NT2/D1 (cell line): ENCODE measurements at regions not wholly inside any gene's neighbourhood (a gene's known extent, or its start where the extent isn't known, plus 50 kb on each side); places are given as distances from the start of the nearest gene placed in this dataset.

ENCODE experiments used
- YY1 ChIP-seq: IDR thresholded peaks from 2 replicates; pipeline ENCODE4 v1.6.1; 2011; ENCODE audit not compliant: insufficient read length, insufficient read depth
- ZNF274 ChIP-seq: IDR thresholded peaks from 2 replicates; pipeline ENCODE4 v1.6.1; 2011; ENCODE audit warnings: mild to moderate bottlenecking, low read depth, low read length

GRCh38 chr13:76797361-76797760 is 88.8 kb downstream of the KCTD12 start:
- TF ChIP-seq YY1: no peak
- TF ChIP-seq ZNF274: no peak
